ENCODE measurements at regions not wholly inside any gene's neighbourhood (a gene's known extent, or its start where the extent isn't known, plus 50 kb on each side); places are given as distances from the start of the nearest gene placed in this dataset.

DNA sequence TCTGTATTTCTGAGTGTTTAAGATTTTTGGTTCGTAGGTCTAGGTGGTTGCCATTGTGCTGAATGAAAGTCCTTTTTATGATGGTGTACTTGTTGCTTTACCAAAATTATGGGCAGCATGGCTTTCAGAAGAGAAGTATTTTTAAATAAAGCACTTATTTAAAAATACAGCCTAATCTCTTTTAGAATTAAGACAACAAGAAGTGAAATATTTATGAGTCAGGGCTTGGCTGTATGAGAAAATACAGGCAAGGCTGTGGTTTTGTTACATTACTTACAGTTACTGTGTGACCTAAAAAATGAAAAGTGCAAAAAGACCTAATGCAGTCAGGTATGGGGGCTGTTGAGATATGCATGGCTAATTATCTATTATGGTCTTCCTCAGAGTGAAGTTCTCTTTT is 185.2 kb upstream of the PPP1R3A start:
- TF ChIP-seq, protein P1, sequence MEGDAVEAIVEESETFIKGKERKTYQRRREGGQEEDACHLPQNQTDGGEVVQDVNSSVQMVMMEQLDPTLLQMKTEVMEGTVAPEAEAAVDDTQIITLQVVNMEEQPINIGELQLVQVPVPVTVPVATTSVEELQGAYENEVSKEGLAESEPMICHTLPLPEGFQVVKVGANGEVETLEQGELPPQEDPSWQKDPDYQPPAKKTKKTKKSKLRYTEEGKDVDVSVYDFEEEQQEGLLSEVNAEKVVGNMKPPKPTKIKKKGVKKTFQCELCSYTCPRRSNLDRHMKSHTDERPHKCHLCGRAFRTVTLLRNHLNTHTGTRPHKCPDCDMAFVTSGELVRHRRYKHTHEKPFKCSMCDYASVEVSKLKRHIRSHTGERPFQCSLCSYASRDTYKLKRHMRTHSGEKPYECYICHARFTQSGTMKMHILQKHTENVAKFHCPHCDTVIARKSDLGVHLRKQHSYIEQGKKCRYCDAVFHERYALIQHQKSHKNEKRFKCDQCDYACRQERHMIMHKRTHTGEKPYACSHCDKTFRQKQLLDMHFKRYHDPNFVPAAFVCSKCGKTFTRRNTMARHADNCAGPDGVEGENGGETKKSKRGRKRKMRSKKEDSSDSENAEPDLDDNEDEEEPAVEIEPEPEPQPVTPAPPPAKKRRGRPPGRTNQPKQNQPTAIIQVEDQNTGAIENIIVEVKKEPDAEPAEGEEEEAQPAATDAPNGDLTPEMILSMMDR (IDR thresholded peaks at IDR 0.05), result no peak
- TF ChIP-seq ZFX (IDR thresholded peaks at IDR 0.05; ENCODE audit: borderline replicate concordance), result no peak
- no peak overlapping the region for H3K27ac ChIP-seq

DNA sequence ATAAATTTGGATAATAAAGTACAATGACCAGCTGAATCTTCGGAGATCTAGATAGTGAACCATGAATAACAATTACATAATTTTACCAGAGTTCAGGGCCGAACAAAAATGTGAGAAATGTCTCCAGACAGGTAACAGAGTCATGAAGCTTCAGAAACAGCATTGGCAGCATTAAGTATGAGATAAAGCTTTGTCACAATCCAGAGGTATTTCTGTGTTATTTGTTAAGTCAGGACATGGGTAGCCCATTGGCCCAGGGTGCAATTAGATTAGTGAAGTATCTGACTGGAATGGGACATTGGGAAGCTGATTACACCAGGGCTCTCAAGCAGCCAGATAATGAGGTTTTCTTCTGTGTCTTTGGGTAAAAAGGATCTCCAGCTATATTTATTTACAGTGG is 184.2 kb upstream of the PPP1R3A start:
- no peak overlapping the region for H3K27ac ChIP-seq
- no peak for TF ChIP-seq ZFX (IDR thresholded peaks at IDR 0.05; ENCODE audit: borderline replicate concordance)
- TF ChIP-seq, protein P1 (IDR thresholded peaks at IDR 0.05), result no peak

DNA sequence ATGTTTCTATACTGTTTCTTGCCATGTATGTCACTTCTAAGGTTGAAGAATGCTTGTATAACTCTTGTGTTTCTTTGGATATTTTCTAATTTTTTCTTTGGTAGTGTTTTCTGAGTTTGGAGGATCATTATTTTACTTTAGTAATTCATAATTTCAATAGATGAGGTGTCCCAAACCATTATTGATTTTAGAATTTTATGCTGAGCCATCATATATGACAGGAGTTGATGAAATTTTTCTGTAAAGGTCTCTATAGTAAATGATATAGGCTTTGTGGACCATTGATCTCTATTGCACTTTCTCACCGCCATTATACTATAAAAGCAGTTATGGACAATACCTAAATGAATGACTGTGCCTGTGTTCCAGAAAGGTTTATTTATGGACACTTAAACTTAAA is 183.3 kb upstream of the PPP1R3A start:
- no peak for TF ChIP-seq ZFX (IDR thresholded peaks at IDR 0.05; ENCODE audit: borderline replicate concordance)
- TF ChIP-seq, protein P1 (IDR thresholded peaks at IDR 0.05), result no peak
- H3K27ac ChIP-seq, result no peak overlapping the region

DNA sequence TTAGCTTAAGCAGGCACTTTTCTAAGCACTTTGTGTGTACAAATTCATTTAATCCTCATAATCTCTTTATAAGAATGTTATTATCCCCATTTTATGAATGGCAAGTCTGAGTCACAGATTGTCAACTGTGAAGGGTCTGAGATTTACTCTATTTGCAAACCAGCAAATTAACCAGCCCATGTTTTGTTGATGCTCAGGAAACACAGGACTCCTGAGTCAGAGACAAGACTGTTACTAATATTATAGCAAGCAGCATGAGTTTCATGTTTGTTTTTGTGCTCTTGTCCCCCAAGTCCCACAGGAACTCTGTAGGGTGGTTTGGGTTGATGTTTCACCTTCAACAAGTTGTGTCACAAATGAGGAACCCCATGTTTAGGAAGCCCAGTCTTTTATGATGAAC is 182.0 kb upstream of the PPP1R3A start:
- H3K27ac ChIP-seq, result no peak overlapping the region
- no peak for TF ChIP-seq ZFX (IDR thresholded peaks at IDR 0.05; ENCODE audit: borderline replicate concordance)
- TF ChIP-seq, protein P1 (IDR thresholded peaks at IDR 0.05), result no peak

DNA sequence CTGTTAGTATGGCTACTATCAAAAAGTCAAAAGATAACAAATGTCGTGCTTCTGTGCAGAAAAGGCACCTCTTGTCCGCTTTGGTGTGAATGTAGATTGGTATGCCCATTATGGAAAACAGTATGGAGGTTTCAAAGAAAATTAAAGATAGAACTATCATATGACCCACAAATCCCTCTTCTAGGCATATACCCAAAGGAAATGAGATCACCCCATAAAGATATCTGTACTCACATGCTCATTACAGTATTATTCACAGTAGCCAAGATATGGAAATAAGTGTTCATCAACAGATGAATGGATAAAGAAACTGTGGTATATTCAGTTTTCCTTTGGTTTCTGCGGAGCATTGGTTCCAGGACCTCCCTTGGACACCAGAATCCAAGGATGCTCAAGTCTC is 180.5 kb upstream of the PPP1R3A start:
- TF ChIP-seq ZFX (IDR thresholded peaks at IDR 0.05; ENCODE audit: borderline replicate concordance), result no peak
- TF ChIP-seq, protein P1 (IDR thresholded peaks at IDR 0.05), result no peak
- H3K27ac ChIP-seq, result no peak overlapping the region

DNA sequence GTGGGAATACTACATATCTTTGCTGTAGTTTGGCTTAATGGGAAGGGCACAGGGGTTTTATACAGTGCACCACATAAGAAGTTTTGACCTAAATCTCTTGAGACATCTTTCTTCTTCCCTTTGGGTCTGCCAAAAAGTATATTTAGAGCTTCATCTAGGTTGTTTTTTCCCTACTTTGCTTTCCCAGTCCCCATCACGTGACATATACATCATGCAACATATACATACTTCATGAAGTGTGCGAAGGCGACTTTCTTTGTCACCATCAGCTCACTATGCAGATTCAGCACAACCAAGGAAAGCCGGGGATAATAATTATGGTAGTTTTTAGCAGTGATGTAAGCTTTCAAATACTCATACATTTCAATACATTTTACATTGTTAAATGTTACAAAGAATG is 177.1 kb upstream of the PPP1R3A start:
- no peak overlapping the region for H3K27ac ChIP-seq
- TF ChIP-seq ZFX (IDR thresholded peaks at IDR 0.05; ENCODE audit: borderline replicate concordance), result no peak
- TF ChIP-seq, protein P1 (IDR thresholded peaks at IDR 0.05), result no peak

DNA sequence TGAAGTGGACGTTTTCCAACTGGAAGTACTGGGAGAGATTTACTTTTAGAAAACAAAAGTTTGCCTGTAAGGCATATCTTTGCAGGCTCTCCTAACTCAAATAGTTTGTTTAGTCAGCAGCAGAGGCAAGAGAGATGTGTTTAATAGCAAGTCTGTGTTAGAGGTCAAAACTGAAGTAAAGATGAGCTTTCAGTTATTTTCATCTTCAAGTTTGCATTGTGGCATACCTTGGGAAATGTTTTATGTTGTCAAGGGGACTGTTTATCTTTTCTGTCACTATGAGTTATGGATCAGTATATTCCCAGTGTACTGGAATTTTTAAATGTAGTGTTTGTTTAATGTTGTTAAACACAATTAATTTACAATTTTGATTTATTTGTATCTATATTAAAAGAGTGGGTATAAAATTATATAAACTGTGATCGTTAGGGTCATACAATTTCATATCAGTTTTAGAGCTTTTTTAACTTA is 169.7 kb upstream of the PPP1R3A start:
- H3K27ac ChIP-seq, result peak overlapping the region; percentile 90; the same call in 1 of the 2 replicates
- TF ChIP-seq, protein P1 (IDR thresholded peaks at IDR 0.05), result no peak
- TF ChIP-seq ZFX (IDR thresholded peaks at IDR 0.05; ENCODE audit: borderline replicate concordance), result no peak
